ENCODE measurements at regions not wholly inside any gene's neighbourhood (a gene's known extent, or its start where the extent isn't known, plus 50 kb on each side); places are given as distances from the start of the nearest gene placed in this dataset.

- no peak overlapping the region for H3K4me3 ChIP-seq (ENCODE audit: severe bottlenecking)
- no peaks in the 10 kb centered on the region for H3K36me3 ChIP-seq (ENCODE audit: low read depth)
- no peak for TF ChIP-seq CTCF (IDR thresholded peaks at IDR 0.05; ENCODE audit: poor library complexity, severe bottlenecking)
- H3K4me1 ChIP-seq (ENCODE audit: insufficient read depth, poor library complexity, severe bottlenecking): no peaks in the 10 kb centered on the region
- ATAC-seq (ENCODE audit: low read depth) (no peak), DNase-seq (ENCODE audit: low spot score) (no peak)
- H3K27me3 ChIP-seq (ENCODE audit: insufficient read depth, poor library complexity, severe bottlenecking): no peaks in the 10 kb centered on the region
- no peak overlapping the region for H3K27ac ChIP-seq (ENCODE audit: poor library complexity, severe bottlenecking)
- H3K9me3 ChIP-seq (ENCODE audit: severe bottlenecking): no peaks in the 10 kb centered on the region
Measured at GRCh38 chr2:204114295-204115136, 178.0 kb downstream of the ICOS start.

GRCh38 chr2:204115137-204116056 lies 178.8 kb downstream of the ICOS start:
- ATAC-seq (ENCODE audit: low read depth): no peak
- TF ChIP-seq CTCF (IDR thresholded peaks at IDR 0.05; ENCODE audit: poor library complexity, severe bottlenecking): no peak
- H3K9me3 ChIP-seq (ENCODE audit: severe bottlenecking): no peaks in the 10 kb centered on the region
- H3K4me1 ChIP-seq (ENCODE audit: insufficient read depth, poor library complexity, severe bottlenecking): no peaks in the 10 kb centered on the region
- no peak overlapping the region for H3K4me3 ChIP-seq (ENCODE audit: severe bottlenecking)
- DNase-seq (ENCODE audit: low spot score): no peak
- H3K27ac ChIP-seq (ENCODE audit: poor library complexity, severe bottlenecking): no peak overlapping the region
- H3K36me3 ChIP-seq (ENCODE audit: low read depth): no peaks in the 10 kb centered on the region
- H3K27me3 ChIP-seq (ENCODE audit: insufficient read depth, poor library complexity, severe bottlenecking): no peaks in the 10 kb centered on the region

- H3K27me3 ChIP-seq (ENCODE audit: insufficient read depth, poor library complexity, severe bottlenecking): no peaks in the 10 kb centered on the region
- no peak overlapping the region for H3K4me3 ChIP-seq (ENCODE audit: severe bottlenecking)
- no peaks in the 10 kb centered on the region for H3K9me3 ChIP-seq (ENCODE audit: severe bottlenecking)
- DNase-seq (ENCODE audit: low spot score) (no peak), ATAC-seq (ENCODE audit: low read depth) (no peak)
- no peak for TF ChIP-seq CTCF (IDR thresholded peaks at IDR 0.05; ENCODE audit: poor library complexity, severe bottlenecking)
- H3K36me3 ChIP-seq (ENCODE audit: low read depth): no peaks in the 10 kb centered on the region
- no peaks in the 10 kb centered on the region for H3K4me1 ChIP-seq (ENCODE audit: insufficient read depth, poor library complexity, severe bottlenecking)
- H3K27ac ChIP-seq (ENCODE audit: poor library complexity, severe bottlenecking): no peak overlapping the region
Measured at GRCh38 chr2:204116159-204116792, 179.7 kb downstream of the ICOS start.

- DNase-seq (ENCODE audit: low spot score): no peak
- ATAC-seq (ENCODE audit: low read depth): no peak
- H3K27ac ChIP-seq (ENCODE audit: poor library complexity, severe bottlenecking): no peak overlapping the region
- H3K9me3 ChIP-seq (ENCODE audit: severe bottlenecking): no peaks in the 10 kb centered on the region
- H3K4me3 ChIP-seq (ENCODE audit: severe bottlenecking): no peak overlapping the region
- H3K36me3 ChIP-seq (ENCODE audit: low read depth): no peaks in the 10 kb centered on the region
- no peak for TF ChIP-seq CTCF (IDR thresholded peaks at IDR 0.05; ENCODE audit: poor library complexity, severe bottlenecking)
- H3K27me3 ChIP-seq (ENCODE audit: insufficient read depth, poor library complexity, severe bottlenecking): no peaks in the 10 kb centered on the region
- H3K4me1 ChIP-seq (ENCODE audit: insufficient read depth, poor library complexity, severe bottlenecking): no peaks in the 10 kb centered on the region
Measured at GRCh38 chr2:204122425-204122824, 185.9 kb downstream of the ICOS start.

All from RWPE2 (cell line).